ENCODE measurements at regions not wholly inside any gene's neighbourhood (a gene's known extent, or its start where the extent isn't known, plus 50 kb on each side); places are given as distances from the start of the nearest gene placed in this dataset.

DNA sequence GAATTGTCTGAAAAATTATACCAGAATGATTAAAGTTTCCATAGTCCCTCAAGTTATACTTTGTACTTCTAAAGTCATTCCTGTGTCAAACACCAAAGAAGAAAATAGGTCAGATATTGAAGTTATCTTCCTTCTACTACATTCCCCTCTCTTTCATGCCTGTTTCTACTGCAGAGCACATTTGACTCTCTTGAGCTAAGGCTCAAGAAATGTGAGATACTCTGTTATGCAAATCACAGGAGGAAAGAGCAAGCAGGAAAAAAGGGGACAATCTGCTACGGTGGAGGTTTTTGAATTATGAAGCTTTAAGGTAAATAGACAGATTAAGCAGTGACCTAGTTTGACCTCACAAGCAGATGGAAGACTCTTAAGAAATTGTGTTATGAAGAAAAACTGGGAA, 198.9 kb upstream of the LDB2 start:
- 26 to 57% (median 39%) methylated on average over 1 of the region's 1 CpG for WGBS, 5 donors
- intact Hi-C loops (cut with DNase I; ENCODE audit: low total_unique reads): no loop called here

DNA sequence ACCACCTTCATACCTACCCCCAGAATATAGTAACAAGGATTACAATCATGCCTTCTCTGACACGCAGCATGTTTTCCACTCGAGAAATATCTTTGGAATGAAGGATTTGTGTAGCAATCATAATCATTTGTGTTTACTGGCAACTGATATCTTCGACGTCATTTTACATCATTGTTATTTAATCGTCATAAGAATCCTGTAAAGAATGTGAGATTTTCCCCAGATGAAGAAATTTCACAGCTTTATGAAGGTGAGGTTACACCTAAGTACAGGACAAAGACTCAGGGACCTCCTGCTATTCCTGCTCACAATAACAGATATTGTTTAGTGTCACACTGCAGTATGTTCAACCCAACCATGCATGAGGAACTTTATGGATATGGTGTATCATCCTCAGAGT, 198.2 kb upstream of the LDB2 start:
- Histone ChIP-seq H3K4me3 (no peak overlapping the region), H3K36me3 (no peaks in the 10 kb centered on the region), H3K27ac (no peak overlapping the region), H3K4me1 (no peaks in the 10 kb centered on the region), H3K9me3 (no peaks in the 10 kb centered on the region), H3K27me3 (no peaks in the 10 kb centered on the region)
- intact Hi-C loops (cut with DNase I; ENCODE audit: low total_unique reads): no loop called here
- no peak for DNase-seq
- 75 to 86% (median 85%) methylated on average over 5 of the region's 5 CpGs for WGBS, 5 donors
- TF ChIP-seq POLR2AphosphoS5 (IDR thresholded peaks at IDR 0.05) (no peak), POLR2A (IDR thresholded peaks at IDR 0.05) (no peak), EP300 (IDR thresholded peaks at IDR 0.05) (no peak)
- TF ChIP-seq, protein P1, sequence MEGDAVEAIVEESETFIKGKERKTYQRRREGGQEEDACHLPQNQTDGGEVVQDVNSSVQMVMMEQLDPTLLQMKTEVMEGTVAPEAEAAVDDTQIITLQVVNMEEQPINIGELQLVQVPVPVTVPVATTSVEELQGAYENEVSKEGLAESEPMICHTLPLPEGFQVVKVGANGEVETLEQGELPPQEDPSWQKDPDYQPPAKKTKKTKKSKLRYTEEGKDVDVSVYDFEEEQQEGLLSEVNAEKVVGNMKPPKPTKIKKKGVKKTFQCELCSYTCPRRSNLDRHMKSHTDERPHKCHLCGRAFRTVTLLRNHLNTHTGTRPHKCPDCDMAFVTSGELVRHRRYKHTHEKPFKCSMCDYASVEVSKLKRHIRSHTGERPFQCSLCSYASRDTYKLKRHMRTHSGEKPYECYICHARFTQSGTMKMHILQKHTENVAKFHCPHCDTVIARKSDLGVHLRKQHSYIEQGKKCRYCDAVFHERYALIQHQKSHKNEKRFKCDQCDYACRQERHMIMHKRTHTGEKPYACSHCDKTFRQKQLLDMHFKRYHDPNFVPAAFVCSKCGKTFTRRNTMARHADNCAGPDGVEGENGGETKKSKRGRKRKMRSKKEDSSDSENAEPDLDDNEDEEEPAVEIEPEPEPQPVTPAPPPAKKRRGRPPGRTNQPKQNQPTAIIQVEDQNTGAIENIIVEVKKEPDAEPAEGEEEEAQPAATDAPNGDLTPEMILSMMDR (IDR thresholded peaks at IDR 0.05): no peak

More for the DNA sequence above, 198.9 kb upstream of the LDB2 start:
- Histone ChIP-seq H3K4me1 (no peaks in the 10 kb centered on the region), H3K9me3 (no peaks in the 10 kb centered on the region), H3K27me3 (no peaks in the 10 kb centered on the region), H3K4me3 (no peak overlapping the region), H3K27ac (no peak overlapping the region), H3K36me3 (no peaks in the 10 kb centered on the region)
- DNase-seq: no peak
- TF ChIP-seq EP300 (IDR thresholded peaks at IDR 0.05): no peak
- no peak for TF ChIP-seq POLR2AphosphoS5 (IDR thresholded peaks at IDR 0.05)
- TF ChIP-seq, protein P1 (IDR thresholded peaks at IDR 0.05): no peak
- TF ChIP-seq POLR2A (IDR thresholded peaks at IDR 0.05): no peak

DNA sequence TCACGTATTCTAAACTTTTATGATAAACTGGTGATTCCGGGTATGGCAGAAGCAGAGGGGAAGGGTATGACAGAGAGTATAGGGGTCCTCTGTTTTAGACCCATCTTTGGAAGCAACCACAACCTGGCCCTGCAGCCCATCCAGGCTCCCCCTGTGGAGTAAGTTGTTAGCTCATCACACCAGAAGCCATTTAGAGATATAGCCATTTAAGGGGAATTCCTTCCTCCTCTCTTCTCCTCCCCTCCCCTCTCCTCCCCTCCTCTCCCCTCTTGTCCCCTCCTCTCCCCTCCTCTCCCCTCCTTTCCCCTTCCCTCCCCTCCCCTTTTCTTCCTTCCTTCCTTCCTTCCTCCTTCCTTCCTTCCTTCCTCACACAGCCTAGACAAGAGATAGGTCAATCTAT, 197.3 kb upstream of the LDB2 start:
- Histone ChIP-seq H3K9me3 (no peaks in the 10 kb centered on the region), H3K27ac (no peak overlapping the region), H3K27me3 (no peaks in the 10 kb centered on the region), H3K4me3 (no peak overlapping the region), H3K4me1 (no peaks in the 10 kb centered on the region), H3K36me3 (no peaks in the 10 kb centered on the region)
- intact Hi-C loops (cut with DNase I; ENCODE audit: low total_unique reads): no loop called here
- TF ChIP-seq, protein P1 (IDR thresholded peaks at IDR 0.05): no peak
- TF ChIP-seq POLR2A (IDR thresholded peaks at IDR 0.05): no peak
- TF ChIP-seq EP300 (IDR thresholded peaks at IDR 0.05): no peak
- no peak for TF ChIP-seq POLR2AphosphoS5 (IDR thresholded peaks at IDR 0.05)
- 77 to 90% (median 83%) methylated on average over 2 of the region's 2 CpGs for WGBS, 5 donors
- no peak for DNase-seq

DNA sequence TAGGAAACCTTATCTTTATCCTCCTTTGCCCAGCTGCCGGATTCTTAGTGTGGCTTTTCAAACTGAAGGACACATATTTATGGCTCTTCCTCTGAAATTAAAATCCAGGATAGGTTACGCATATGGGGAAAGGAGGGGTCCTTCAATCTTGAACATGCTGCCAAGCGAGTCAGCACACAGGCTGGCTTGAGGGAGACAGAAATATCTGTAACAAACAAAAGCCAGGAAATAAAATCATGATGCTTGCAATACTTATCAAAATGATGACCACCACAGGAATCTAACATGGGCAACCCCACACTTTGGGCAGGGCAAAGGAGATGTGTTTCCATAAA, 196.4 kb upstream of the LDB2 start:
- Histone ChIP-seq H3K27me3 (no peaks in the 10 kb centered on the region), H3K4me3 (no peak overlapping the region), H3K4me1 (no peaks in the 10 kb centered on the region), H3K9me3 (no peaks in the 10 kb centered on the region), H3K27ac (no peak overlapping the region), H3K36me3 (no peaks in the 10 kb centered on the region)
- no peak for TF ChIP-seq EP300 (IDR thresholded peaks at IDR 0.05)
- TF ChIP-seq, protein P1 (IDR thresholded peaks at IDR 0.05): no peak
- no peak for TF ChIP-seq POLR2AphosphoS5 (IDR thresholded peaks at IDR 0.05)
- no peak for TF ChIP-seq POLR2A (IDR thresholded peaks at IDR 0.05)
- no peak for DNase-seq
- intact Hi-C loops (cut with DNase I; ENCODE audit: low total_unique reads): no loop called here
- WGBS, 5 donors: 48 to 62% (median 56%) methylated on average over 3 of the region's 3 CpGs

All from stomach (tissue), 8 donors.